Natural killer cell (primary cell): ENCODE measurements at regions not wholly inside any gene's neighbourhood (a gene's known extent, or its start where the extent isn't known, plus 50 kb on each side); places are given as distances from the start of the nearest gene placed in this dataset.

Source experiments
- ATAC-seq, 3 donors: fragments of 150-1000 bp in 2 of 3; fragments of 200-7000 bp in 1 of 3; cut with Tn5 transposase; 1 replicate in 1 of 3; 2 replicates in 2 of 3; pipeline ENCODE4 v1.10.0; 2021; ENCODE audit warnings: mild to moderate bottlenecking in 2 of 3, moderate library complexity in 2 of 3
- DNase-seq, 2 donors: peaks; one replicate each; pipeline versions ENCODE4 v3.0.0 to v3.0.0-alpha.2; 2013 to 2021; ENCODE audit warnings: mixed read lengths in 1 of 2
- H3K27ac ChIP-seq: one replicate; pipeline ENCODE4 v1.5.1; 2013; ENCODE audit warnings: mild to moderate bottlenecking, low read length
- H3K27me3 ChIP-seq: one replicate; pipeline ENCODE4 v1.6.1; 2013; ENCODE audit warnings: low read length; ENCODE audit not compliant: control insufficient read depth, insufficient read depth
- H3K36me3 ChIP-seq: one replicate; pipeline ENCODE4 v1.6.1; 2013; ENCODE audit warnings: low read length; ENCODE audit not compliant: control insufficient read depth, insufficient read depth
- H3K4me1 ChIP-seq: one replicate; pipeline ENCODE4 v1.6.1; 2013; ENCODE audit warnings: low read length; ENCODE audit not compliant: control insufficient read depth, insufficient read depth
- H3K4me3 ChIP-seq: one replicate; pipeline ENCODE4 v1.5.1; 2013; ENCODE audit warnings: low read length
- H3K9me3 ChIP-seq: one replicate; pipeline ENCODE4 v1.6.1; 2013; ENCODE audit warnings: low read length; ENCODE audit not compliant: control insufficient read depth, insufficient read depth
- H3K27ac Mint-ChIP-seq, 2 donors: one replicate each; pipeline ENCODE4 v1.8.0; 2022; ENCODE audit warnings: mild to moderate bottlenecking in 2 of 2, mixed read lengths in 2 of 2, moderate library complexity in 1 of 2
- H3K27me3 Mint-ChIP-seq, 2 donors: one replicate each; pipeline ENCODE4 v1.8.0; 2022; ENCODE audit warnings: low read depth in 2 of 2, mixed read lengths in 2 of 2
- H3K36me3 Mint-ChIP-seq: one replicate; pipeline ENCODE4 v1.8.0; 2022; ENCODE audit warnings: mixed read lengths
- H3K4me1 Mint-ChIP-seq, 2 donors: one replicate each; pipeline ENCODE4 v1.8.0; 2022; ENCODE audit warnings: mixed read lengths in 2 of 2
- H3K4me3 Mint-ChIP-seq: one replicate; pipeline ENCODE4 v1.8.0; 2022; ENCODE audit warnings: mild to moderate bottlenecking, moderate library complexity, mixed read lengths
- H3K9me3 Mint-ChIP-seq, 2 donors: one replicate each; pipeline ENCODE4 v1.8.0; 2022; ENCODE audit warnings: mixed read lengths in 2 of 2
- WGBS: methylation state at CpG from one replicate; pipeline ENCODE4 v1.1.7; 2013; ENCODE audit warnings: missing lambda C conversion rate; ENCODE audit not compliant: insufficient coverage; 5-methylcytosine and 5-hydroxymethylcytosine counted together
- intact Hi-C: fragments of 100-400 bp; cut with micrococcal nuclease; formaldehyde crosslinking; loops from one replicate; pipeline ENCODE4 v1.14.2; 2022
- TF ChIP-seq, protein P1 (sequence below): fragments of 200-600 bp; IDR thresholded peaks from one replicate; pipeline ENCODE4 v1.8.0; 2022; ENCODE audit warnings: antibody characterized with exemption

GRCh38 chr14:29462772-29463171 is 464.9 kb downstream of the PRKD1 start:
- Histone ChIP-seq H3K36me3 (no peaks in the 10 kb centered on the region), H3K9me3 (no peaks in the 10 kb centered on the region), H3K4me1 (no peaks in the 10 kb centered on the region), H3K4me3 (no peak overlapping the region), H3K27me3 (no peaks in the 10 kb centered on the region), H3K27ac (no peak overlapping the region)
- Mint-ChIP-seq H3K9me3 (peaks cover 6 to 11% of the 10 kb centered on the region in 2 donors), H3K27ac (no peak overlapping the region), H3K4me1 (no peaks in the 10 kb centered on the region), H3K27me3 (no peaks in the 10 kb centered on the region), H3K4me3 (no peak overlapping the region), H3K36me3 (peaks cover 5% of the 10 kb centered on the region)
- no CpG with 5 or more reads among the region's 2 CpGs for WGBS
- TF ChIP-seq, protein P1, sequence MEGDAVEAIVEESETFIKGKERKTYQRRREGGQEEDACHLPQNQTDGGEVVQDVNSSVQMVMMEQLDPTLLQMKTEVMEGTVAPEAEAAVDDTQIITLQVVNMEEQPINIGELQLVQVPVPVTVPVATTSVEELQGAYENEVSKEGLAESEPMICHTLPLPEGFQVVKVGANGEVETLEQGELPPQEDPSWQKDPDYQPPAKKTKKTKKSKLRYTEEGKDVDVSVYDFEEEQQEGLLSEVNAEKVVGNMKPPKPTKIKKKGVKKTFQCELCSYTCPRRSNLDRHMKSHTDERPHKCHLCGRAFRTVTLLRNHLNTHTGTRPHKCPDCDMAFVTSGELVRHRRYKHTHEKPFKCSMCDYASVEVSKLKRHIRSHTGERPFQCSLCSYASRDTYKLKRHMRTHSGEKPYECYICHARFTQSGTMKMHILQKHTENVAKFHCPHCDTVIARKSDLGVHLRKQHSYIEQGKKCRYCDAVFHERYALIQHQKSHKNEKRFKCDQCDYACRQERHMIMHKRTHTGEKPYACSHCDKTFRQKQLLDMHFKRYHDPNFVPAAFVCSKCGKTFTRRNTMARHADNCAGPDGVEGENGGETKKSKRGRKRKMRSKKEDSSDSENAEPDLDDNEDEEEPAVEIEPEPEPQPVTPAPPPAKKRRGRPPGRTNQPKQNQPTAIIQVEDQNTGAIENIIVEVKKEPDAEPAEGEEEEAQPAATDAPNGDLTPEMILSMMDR: no peak
- ATAC-seq (no peak), DNase-seq (no peak)
- intact Hi-C loops: no loop called here

DNA sequence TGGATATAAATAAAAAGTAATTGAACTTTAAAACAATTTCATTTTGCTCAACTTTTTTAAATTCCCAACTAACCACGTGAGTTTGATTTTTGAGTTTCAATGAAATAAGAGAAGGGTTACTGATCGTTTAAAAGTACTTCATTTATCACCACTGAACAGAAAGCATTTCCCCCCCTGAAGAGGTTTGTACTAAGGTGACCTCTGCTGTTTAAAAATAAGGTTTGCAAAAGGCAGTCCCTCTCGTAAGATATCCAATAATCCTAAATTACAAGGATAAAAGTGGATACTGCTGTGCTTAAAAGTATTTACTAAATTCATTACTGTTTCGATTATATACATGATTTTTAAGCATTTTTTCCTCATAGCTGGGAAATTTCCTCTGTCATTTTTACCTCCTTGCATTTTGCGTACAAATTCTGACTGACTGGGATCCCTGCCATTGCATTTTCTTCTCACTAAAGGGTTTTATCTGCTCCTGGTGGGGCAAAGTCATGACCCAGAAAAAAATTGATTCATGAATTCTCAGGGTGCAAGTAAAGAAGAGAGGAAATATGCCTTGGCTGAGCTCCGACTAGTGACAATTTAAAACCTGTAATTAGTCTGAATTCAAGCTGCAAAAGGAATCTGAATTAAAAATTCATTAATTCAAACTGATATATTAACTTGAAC is 463.8 kb downstream of the PRKD1 start:
- Mint-ChIP-seq H3K9me3 (peaks cover 8 to 15% of the 10 kb centered on the region in 2 donors), H3K4me3 (no peak overlapping the region), H3K27me3 (no peaks in the 10 kb centered on the region), H3K4me1 (no peaks in the 10 kb centered on the region), H3K36me3 (peaks cover 5% of the 10 kb centered on the region), H3K27ac (no peak overlapping the region)
- ATAC-seq: no peak
- no peak overlapping the region for H3K4me3 ChIP-seq
- no peaks in the 10 kb centered on the region for H3K4me1 ChIP-seq
- intact Hi-C loops: no loop called here
- H3K27me3 ChIP-seq: no peaks in the 10 kb centered on the region
- no peak for DNase-seq
- no peaks in the 10 kb centered on the region for H3K36me3 ChIP-seq
- H3K27ac ChIP-seq: no peak overlapping the region
- WGBS: 62% methylated on average over 3 of the region's 6 CpGs
- no peaks in the 10 kb centered on the region for H3K9me3 ChIP-seq
- TF ChIP-seq, protein P1: no peak

- H3K36me3 ChIP-seq: no peaks in the 10 kb centered on the region
Observed at GRCh38 chr14:29465095-29465494, 462.6 kb downstream of the PRKD1 start.

More at GRCh38 chr14:29465095-29465494, 462.6 kb downstream of the PRKD1 start:
- H3K27me3 Mint-ChIP-seq: no peaks in the 10 kb centered on the region
- Histone ChIP-seq H3K9me3 (no peaks in the 10 kb centered on the region), H3K4me3 (no peak overlapping the region), H3K4me1 (no peaks in the 10 kb centered on the region), H3K27ac (no peak overlapping the region), H3K27me3 (no peaks in the 10 kb centered on the region)
- DNase-seq (no peak), ATAC-seq (no peak)
- no peak overlapping the region for H3K27ac Mint-ChIP-seq
- no peaks in the 10 kb centered on the region for H3K4me1 Mint-ChIP-seq
- intact Hi-C loops: no loop called here
- H3K4me3 Mint-ChIP-seq: no peak overlapping the region
- peaks cover 9% of the 10 kb centered on the region in 2 donors for H3K9me3 Mint-ChIP-seq
- peaks cover 5% of the 10 kb centered on the region for H3K36me3 Mint-ChIP-seq
- TF ChIP-seq, protein P1: no peak
- 80% methylated on average over 1 of the region's 2 CpGs for WGBS
